Mammary epithelial cell (primary cell): ENCODE measurements at regions not wholly inside any gene's neighbourhood (a gene's known extent, or its start where the extent isn't known, plus 50 kb on each side); places are given as distances from the start of the nearest gene placed in this dataset.

Experiments
- CTCF ChIP-seq, 2 donors: IDR thresholded peaks in 1 of 2; conservative IDR thresholded peaks in 1 of 2; 2 replicates each; pipeline ENCODE4 v1.5.1; 2011 to 2012; ENCODE audit warnings: inconsistent platforms in 2 of 2, low read length in 2 of 2, mild to moderate bottlenecking in 2 of 2, control low read depth in 1 of 2, low read depth in 1 of 2; ENCODE audit not compliant: insufficient read depth in 1 of 2; ENCODE audit errors: extremely low read depth in 1 of 2
- EZH2 ChIP-seq: IDR thresholded peaks from 2 replicates; pipeline ENCODE4 v1.6.1; 2012; ENCODE audit warnings: low read length, inconsistent platforms, borderline replicate concordance

- TF ChIP-seq CTCF (conservative IDR thresholded peaks at IDR 0.05 in 1 of 2, IDR thresholded peaks at IDR 0.05 in 1 of 2; ENCODE audit: extremely low read depth in 1 of 2, insufficient read depth in 1 of 2, low read depth in 1 of 2, low read length in 2 of 2): no peak
- TF ChIP-seq EZH2: no peak
Measured at GRCh38 chr1:99595441-99595840, 50.5 kb upstream of the PALMD start.
